HCT116 (cell line): ENCODE measurements at regions not wholly inside any gene's neighbourhood (a gene's known extent, or its start where the extent isn't known, plus 50 kb on each side); places are given as distances from the start of the nearest gene placed in this dataset.

Experiments
- ATAC-seq: fragments of 200-7000 bp; cut with Tn5 transposase; 2 replicates; pipeline ENCODE4 v1.9.1; 2020; ENCODE audit warnings: mild to moderate bottlenecking, moderate library complexity
- BruUV-seq: library from RNA; stranded (reverse); fragments of 400-500 nt; replicated peaks from 2 replicates; lab custom pipeline; 2021; lab: Mats Ljungman, UMichigan
- CTCF ChIA-PET: fragments of 300-600 bp; sonication (Branson Sonifier 250); formaldehyde crosslinking; loops from one replicate; lab custom pipeline; 2021; ENCODE audit warnings: antibody characterized with exemption; lab: Charles Lee
- POLR2A ChIA-PET: fragments of 300-600, 350-600 bp; sonication (Branson Sonifier 250); formaldehyde crosslinking; loops from one replicate; lab custom pipeline; 2021; ENCODE audit warnings: antibody characterized with exemption; lab: Charles Lee
- RAD21 ChIA-PET, 2 experiments: fragments of 300-600 bp; sonication (Branson Sonifier 250); formaldehyde crosslinking; loops; one replicate each; lab custom pipeline; 2023; ENCODE audit warnings: low total read pairs in 2 of 2; ENCODE audit not compliant: uncharacterized antibody in 2 of 2, unreplicated experiment in 2 of 2, low non-redundant PET in 1 of 2; lab: Charles Lee
- DNase-seq: peaks from one replicate; pipeline ENCODE4 v3.0.0-alpha.2; 2010; ENCODE audit warnings: low read depth, low spot score
- H2AFZ ChIP-seq: fragments of 200-600 bp; shearing (Covaris generic), sonication (generic); 2 replicates; pipeline ENCODE4 v1.6.1; 2017; ENCODE audit warnings: low read depth, mixed run types, mixed read lengths, antibody characterized with exemption, low read length; ENCODE audit not compliant: poor library complexity, severe bottlenecking
- H3K27ac ChIP-seq: 2 replicates; pipeline ENCODE4 v1.5.1; 2012; ENCODE audit warnings: low read depth, low read length
- H3K27me3 ChIP-seq: fragments of 200-600 bp; sonication (generic); 2 replicates; pipeline ENCODE4 v1.6.1; 2016; ENCODE audit warnings: mixed run types, low read length, mixed read lengths; ENCODE audit not compliant: insufficient read depth
- H3K36me3 ChIP-seq, 2 experiments: fragments of 200-500 bp in 1 of 2; fragments of 200-600 bp in 1 of 2; sonication (Bioruptor generic) in 1 of 2; sonication (generic) in 1 of 2; 2 replicates each; pipeline versions ENCODE4 v1.5.1 to v1.6.1; 2014 to 2016; ENCODE audit warnings: low read length in 2 of 2, inconsistent platforms in 1 of 2, mixed read lengths in 1 of 2, mixed run types in 1 of 2; ENCODE audit not compliant: insufficient read depth in 2 of 2, control insufficient read depth in 1 of 2
- H3K4me1 ChIP-seq, 2 experiments: fragments of 200-600 bp in 1 of 2; sonication (generic) in 1 of 2; 2 replicates each; pipeline versions ENCODE4 v1.5.1 to v1.6.1; 2012 to 2017; ENCODE audit warnings: low read length in 2 of 2, inconsistent platforms in 1 of 2, mild to moderate bottlenecking in 1 of 2, mixed read lengths in 1 of 2, mixed run types in 1 of 2, moderate library complexity in 1 of 2; ENCODE audit not compliant: insufficient read depth in 2 of 2, control insufficient read depth in 1 of 2
- H3K4me2 ChIP-seq: fragments of 200-600 bp; sonication (generic); 2 replicates; pipeline ENCODE4 v1.6.1; 2017; ENCODE audit warnings: mixed run types, low read length, mixed read lengths
- H3K4me3 ChIP-seq, 2 experiments: fragments of 200-600 bp in 1 of 2; sonication (generic) in 1 of 2; replicated peaks in 1 of 2; 2 replicates each; pipeline ENCODE4 v1.5.1; 2011 to 2016; ENCODE audit warnings: low read length in 2 of 2, control low read depth in 1 of 2, low read depth in 1 of 2, mild to moderate bottlenecking in 1 of 2, mixed read lengths in 1 of 2, mixed run types in 1 of 2
- H3K79me2 ChIP-seq: fragments of 200-600 bp; sonication (generic); 2 replicates; pipeline ENCODE4 v1.6.1; 2017; ENCODE audit warnings: mild to moderate bottlenecking, mixed run types, low read length, moderate library complexity, mixed read lengths; ENCODE audit not compliant: insufficient read depth
- H3K9ac ChIP-seq: fragments of 200-600 bp; sonication (generic); 2 replicates; pipeline ENCODE4 v1.6.1; 2016; ENCODE audit warnings: low read length, mixed read lengths
- H3K9me2 ChIP-seq: fragments of 200-600 bp; sonication (generic), shearing (Covaris generic); 2 replicates; pipeline ENCODE4 v1.6.1; 2017; ENCODE audit warnings: mixed run types, mild to moderate bottlenecking, moderate library complexity; ENCODE audit not compliant: insufficient read depth
- H3K9me3 ChIP-seq, 2 experiments: fragments of 200-500 bp in 1 of 2; fragments of 200-600 bp in 1 of 2; sonication (Bioruptor generic) in 1 of 2; sonication (generic) in 1 of 2; 2 replicates each; pipeline ENCODE4 v1.6.1; 2014 to 2017; ENCODE audit warnings: low read length in 2 of 2, mixed read lengths in 2 of 2, inconsistent platforms in 1 of 2, low read depth in 1 of 2, mild to moderate bottlenecking in 1 of 2, mixed run types in 1 of 2, moderate library complexity in 1 of 2; ENCODE audit not compliant: control insufficient read depth in 1 of 2, insufficient read depth in 1 of 2
- H4K20me1 ChIP-seq: fragments of 200-600 bp; sonication (generic), shearing (Covaris generic); 2 replicates; pipeline ENCODE4 v1.6.1; 2017; ENCODE audit warnings: mixed run types, mild to moderate bottlenecking, moderate library complexity; ENCODE audit not compliant: insufficient read depth
- CEBPB ChIP-seq: IDR thresholded peaks from 2 replicates; pipeline ENCODE4 v1.6.1; 2012; ENCODE audit warnings: low read depth
- EGR1 ChIP-seq: IDR thresholded peaks from 2 replicates; pipeline ENCODE4 v1.6.1; 2012; ENCODE audit warnings: low read depth
- EZH2 ChIP-seq: fragments of 200-600 bp; sonication (generic); IDR thresholded peaks from 2 replicates; pipeline ENCODE4 v1.6.1; 2017; ENCODE audit warnings: antibody characterized with exemption, mixed run types
- EZH2phosphoT487 ChIP-seq: fragments of 200-600 bp; IDR thresholded peaks from 2 replicates; pipeline ENCODE4 v1.6.1; 2018; ENCODE audit warnings: antibody characterized with exemption, borderline replicate concordance
- JUND ChIP-seq: IDR thresholded peaks from 2 replicates; pipeline ENCODE4 v1.6.1; 2012
- MAX ChIP-seq: IDR thresholded peaks from 2 replicates; pipeline ENCODE4 v1.6.1; 2012
- POLR2A ChIP-seq: IDR thresholded peaks from 2 replicates; pipeline ENCODE4 v1.7.0; 2011; ENCODE audit warnings: borderline replicate concordance; ENCODE audit not compliant: insufficient read depth, insufficient read length; ENCODE audit errors: extremely low read depth
- POLR2AphosphoS5 ChIP-seq: IDR thresholded peaks from 2 replicates; pipeline ENCODE4 v1.6.1; 2011; ENCODE audit warnings: mild to moderate bottlenecking, low read depth, low read length, moderate library complexity
- REST ChIP-seq: IDR thresholded peaks from 2 replicates; pipeline ENCODE4 v1.6.1; 2012; ENCODE audit warnings: low read depth
- SIN3A ChIP-seq: IDR thresholded peaks from 2 replicates; pipeline ENCODE4 v1.6.1; 2012; ENCODE audit warnings: low read depth
- SP1 ChIP-seq: IDR thresholded peaks from 2 replicates; pipeline ENCODE4 v1.6.1; 2012; ENCODE audit warnings: low read depth
- TCF7L2 ChIP-seq: IDR thresholded peaks from 2 replicates; pipeline ENCODE4 v1.7.0; 2011; ENCODE audit warnings: borderline replicate concordance, inconsistent platforms; ENCODE audit not compliant: insufficient read depth, insufficient read length; ENCODE audit errors: extremely low read depth
- YY1 ChIP-seq: IDR thresholded peaks from 2 replicates; pipeline ENCODE4 v1.6.1; 2011; ENCODE audit warnings: low read length, low read depth, moderate library complexity, mild to moderate bottlenecking; ENCODE audit not compliant: insufficient replicate concordance; ENCODE audit errors: extremely low read depth
- ZBTB33 ChIP-seq: IDR thresholded peaks from 2 replicates; pipeline ENCODE4 v1.6.1; 2011; ENCODE audit warnings: mild to moderate bottlenecking, low read length, moderate library complexity; ENCODE audit not compliant: insufficient replicate concordance; ENCODE audit errors: extremely low read depth
- ZFX ChIP-seq: fragments of 450-650 bp; IDR thresholded peaks from 2 replicates; pipeline ENCODE4 v1.6.1; 2017
- intact Hi-C: fragments of 100-400 bp; cut with micrococcal nuclease; formaldehyde crosslinking; loops from 2 replicates; pipeline ENCODE4 v1.10.0; 2022
- TF ChIP-seq, protein P1 (sequence below): IDR thresholded peaks from 2 replicates; pipeline ENCODE4 v1.6.1; 2012

DNA sequence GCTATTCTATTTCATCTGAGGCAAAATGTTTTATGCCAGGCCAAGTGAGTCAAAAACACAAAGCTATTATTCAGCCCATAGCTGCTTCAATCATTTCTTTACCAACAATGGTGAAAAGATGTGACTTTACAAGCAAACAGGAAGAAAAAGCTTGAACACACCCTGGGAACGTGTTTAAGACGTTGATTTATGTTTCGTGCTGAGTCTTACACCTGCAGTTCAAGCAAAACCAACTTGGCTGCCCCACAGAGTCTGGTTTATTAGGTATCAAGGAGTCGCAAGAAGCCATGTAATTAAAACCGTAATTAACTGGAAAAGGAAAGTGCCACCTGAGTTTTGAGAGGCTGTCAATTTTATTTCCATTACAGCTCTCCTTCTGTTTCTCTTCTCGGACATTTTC is 295.5 kb downstream of the MEIS1 start (continued):
- TF ChIP-seq SIN3A (no peak), EZH2phosphoT487 (no peak), ZFX (no peak), TCF7L2 (no peak), POLR2AphosphoS5 (no peak), EGR1 (no peak), ZBTB33 (no peak), MAX (no peak), SP1 (no peak), YY1 (no peak)

DNA sequence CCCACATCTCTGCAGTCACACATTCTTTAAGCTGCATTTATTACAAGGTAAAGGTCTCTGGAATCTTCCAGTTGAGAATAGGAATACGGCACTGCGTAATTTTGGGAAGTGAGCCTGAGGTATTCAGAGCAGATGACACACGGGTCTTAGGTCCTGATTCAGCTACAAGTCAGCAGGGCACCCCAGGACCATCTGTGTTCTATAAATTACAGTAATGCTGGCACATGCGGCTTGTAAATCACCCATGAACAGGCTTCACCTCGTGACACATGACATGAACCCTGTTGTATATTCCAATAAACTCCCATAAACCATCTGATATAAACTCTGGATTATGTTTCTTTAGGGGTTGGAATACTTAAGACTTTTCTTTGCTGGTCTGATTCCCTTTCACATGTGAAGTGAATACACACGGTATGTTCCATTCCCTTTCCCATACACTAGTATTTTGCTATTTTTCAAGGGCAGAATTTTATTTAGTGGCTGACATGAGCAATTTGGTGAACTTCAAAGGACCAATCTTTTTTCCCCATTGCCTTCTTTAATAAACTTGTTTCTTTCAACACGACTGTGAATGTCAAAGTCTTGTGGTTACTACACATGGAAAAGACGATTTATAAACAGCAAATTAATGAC is 298.6 kb downstream of the MEIS1 start:
- Histone ChIP-seq H2AFZ (no peak overlapping the region), H3K27ac (no peak overlapping the region), H3K27me3 (no peaks in the 10 kb centered on the region), H3K4me2 (no peak overlapping the region), H3K4me1 (no peaks in the 10 kb centered on the region), H3K9me3 (peaks cover 0 to 3% of the 10 kb centered on the region in 2 experiments; a peak in 2 of 4 replicates), H3K79me2 (no peaks in the 10 kb centered on the region), H3K4me3 (no peak overlapping the region), H3K36me3 (no peaks in the 10 kb centered on the region), H3K9ac (no peak overlapping the region), H4K20me1 (no peaks in the 10 kb centered on the region), H3K9me2 (no peaks in the 10 kb centered on the region)
- ATAC-seq = no peak
- ChIA-PET RAD21 (no interaction called here), CTCF (no interaction called here), POLR2A (no interaction called here)
- no TSS peak for BruUV-seq
- DNase-seq = no peak
- no peak for TF ChIP-seq EZH2phosphoT487
- no peak for TF ChIP-seq CEBPB
- no peak for TF ChIP-seq POLR2AphosphoS5
- no peak for TF ChIP-seq ZBTB33
- TF ChIP-seq, protein P1, sequence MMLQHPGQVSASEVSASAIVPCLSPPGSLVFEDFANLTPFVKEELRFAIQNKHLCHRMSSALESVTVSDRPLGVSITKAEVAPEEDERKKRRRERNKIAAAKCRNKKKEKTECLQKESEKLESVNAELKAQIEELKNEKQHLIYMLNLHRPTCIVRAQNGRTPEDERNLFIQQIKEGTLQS = no peak
- TF ChIP-seq MAX = no peak
- TF ChIP-seq POLR2A = no peak
- TF ChIP-seq EGR1 = no peak
- no peak for TF ChIP-seq TCF7L2
- TF ChIP-seq EZH2 = no peak
- no peak for TF ChIP-seq REST
- TF ChIP-seq JUND = no peak
- TF ChIP-seq SIN3A = no peak
- intact Hi-C loops = no loop called here
